Neural cell (in vitro differentiated cells): ENCODE measurements at regions not wholly inside any gene's neighbourhood (a gene's known extent, or its start where the extent isn't known, plus 50 kb on each side); places are given as distances from the start of the nearest gene placed in this dataset.
"Not testable (repeated sequence)": the region's sequence is repeated elsewhere in the genome, so short reads cannot be mapped to it uniquely, and the experiment has no call there.

Source experiments
- H2AFZ ChIP-seq: fragments of 200-600, 300-800 bp; sonication (generic), shearing (Covaris generic); 2 replicates; pipeline ENCODE4 v1.6.0; 2014; ENCODE audit warnings: low read depth, mild to moderate bottlenecking, antibody characterized with exemption, low read length, moderate library complexity
- H3F3A ChIP-seq: fragments of 200-600 bp; shearing (Covaris generic); 2 replicates; pipeline ENCODE4 v1.6.1; 2016; ENCODE audit warnings: mild to moderate bottlenecking, moderate library complexity, mixed read lengths, antibody characterized with exemption, low read length; ENCODE audit not compliant: insufficient read depth, poor library complexity, severe bottlenecking
- H3K27ac ChIP-seq: fragments of 200-600, 300-800 bp; sonication (generic), shearing (Covaris generic); 2 replicates; pipeline ENCODE4 v1.5.1; 2014; ENCODE audit warnings: mild to moderate bottlenecking, low read length, moderate library complexity
- H3K27me3 ChIP-seq: fragments of 300-800, 200-600 bp; sonication (generic), shearing (Covaris generic); 2 replicates; pipeline ENCODE4 v1.6.0; 2014; ENCODE audit warnings: mild to moderate bottlenecking, low read depth, low read length, moderate library complexity; ENCODE audit not compliant: insufficient read depth
- H3K36me3 ChIP-seq: fragments of 300-800, 200-600 bp; sonication (generic), shearing (Covaris generic); 2 replicates; pipeline ENCODE4 v1.5.1; 2014; ENCODE audit warnings: mild to moderate bottlenecking, antibody characterized with exemption, low read length, moderate library complexity; ENCODE audit not compliant: insufficient read depth
- H3K4me2 ChIP-seq: fragments of 300-800, 200-600 bp; sonication (generic), shearing (Covaris generic); 2 replicates; pipeline ENCODE4 v1.6.0; 2014; ENCODE audit warnings: mild to moderate bottlenecking, low read length
- H3K4me3 ChIP-seq: fragments of 300-800, 200-600 bp; sonication (generic), shearing (Covaris generic); 2 replicates; pipeline ENCODE4 v1.5.1; 2014; ENCODE audit warnings: mild to moderate bottlenecking, low read length, moderate library complexity
- H3K79me2 ChIP-seq: fragments of 200-600 bp; shearing (Covaris generic); replicated peaks from 2 replicates; pipeline ENCODE4 v1.6.0; 2014; ENCODE audit warnings: mild to moderate bottlenecking, low read length, moderate library complexity; ENCODE audit not compliant: insufficient read depth
- H3K9ac ChIP-seq: fragments of 300-800, 200-600 bp; sonication (generic), shearing (Covaris generic); 2 replicates; pipeline ENCODE4 v1.6.1; 2016; ENCODE audit warnings: mild to moderate bottlenecking, low read length, mixed read lengths
- H3K9me2 ChIP-seq: fragments of 200-600 bp; shearing (Covaris generic); 2 replicates; pipeline ENCODE4 v1.6.1; 2016; ENCODE audit warnings: mild to moderate bottlenecking, low read length, mixed read lengths; ENCODE audit not compliant: insufficient read depth
- H3K9me3 ChIP-seq: fragments of 200-600, 300-800 bp; sonication (generic), shearing (Covaris generic); 2 replicates; pipeline ENCODE4 v1.6.1; 2016; ENCODE audit warnings: mild to moderate bottlenecking, mixed run types, low read length, moderate library complexity, mixed read lengths
- H4K20me1 ChIP-seq: fragments of 200-600 bp; shearing (Covaris generic); 2 replicates; pipeline ENCODE4 v1.6.1; 2016; ENCODE audit warnings: mild to moderate bottlenecking, mixed run types; ENCODE audit not compliant: insufficient read depth
- EP300 ChIP-seq: fragments of 450-650 bp; conservative IDR thresholded peaks from 2 replicates; pipeline ENCODE4 v1.6.1; 2014; ENCODE audit warnings: antibody characterized with exemption, mild to moderate bottlenecking, moderate library complexity; ENCODE audit not compliant: poor library complexity, severe bottlenecking
- EZH2 ChIP-seq: fragments of 200-600, 300-800 bp; shearing (Covaris generic), sonication (generic); IDR thresholded peaks from 2 replicates; pipeline ENCODE4 v1.6.1; 2014; ENCODE audit warnings: antibody characterized with exemption, low read length, borderline replicate concordance, mild to moderate bottlenecking; ENCODE audit not compliant: insufficient read depth, poor library complexity, severe bottlenecking
- MXI1 ChIP-seq: fragments of 450-650 bp; conservative IDR thresholded peaks from 2 replicates; pipeline ENCODE4 v1.6.1; 2014; ENCODE audit warnings: antibody characterized with exemption, mild to moderate bottlenecking; ENCODE audit not compliant: poor library complexity, severe bottlenecking
- POLR2AphosphoS5 ChIP-seq: IDR thresholded peaks from 2 replicates; pipeline ENCODE4 v1.6.1; 2012
- RAD21 ChIP-seq: fragments of 450-650 bp; conservative IDR thresholded peaks from 2 replicates; pipeline ENCODE4 v1.6.1; 2014; ENCODE audit warnings: antibody characterized with exemption, mild to moderate bottlenecking, moderate library complexity
- SMC3 ChIP-seq: fragments of 450-650 bp; conservative IDR thresholded peaks from 2 replicates; pipeline ENCODE4 v1.6.1; 2014; ENCODE audit warnings: antibody characterized with exemption, mild to moderate bottlenecking, moderate library complexity; ENCODE audit not compliant: poor library complexity
- TAF1 ChIP-seq: IDR thresholded peaks from 2 replicates; pipeline ENCODE4 v1.6.1; 2012; ENCODE audit warnings: low read depth
- TF ChIP-seq, protein P1 (sequence below): fragments of 450-650 bp; IDR thresholded peaks from 2 replicates; pipeline ENCODE4 v1.5.1; 2014; ENCODE audit warnings: antibody characterized with exemption, mild to moderate bottlenecking, moderate library complexity; ENCODE audit not compliant: poor library complexity, severe bottlenecking
- TF ChIP-seq, protein P2 (sequence below): IDR thresholded peaks from 2 replicates; pipeline ENCODE4 v1.6.1; 2012; ENCODE audit warnings: borderline replicate concordance

DNA sequence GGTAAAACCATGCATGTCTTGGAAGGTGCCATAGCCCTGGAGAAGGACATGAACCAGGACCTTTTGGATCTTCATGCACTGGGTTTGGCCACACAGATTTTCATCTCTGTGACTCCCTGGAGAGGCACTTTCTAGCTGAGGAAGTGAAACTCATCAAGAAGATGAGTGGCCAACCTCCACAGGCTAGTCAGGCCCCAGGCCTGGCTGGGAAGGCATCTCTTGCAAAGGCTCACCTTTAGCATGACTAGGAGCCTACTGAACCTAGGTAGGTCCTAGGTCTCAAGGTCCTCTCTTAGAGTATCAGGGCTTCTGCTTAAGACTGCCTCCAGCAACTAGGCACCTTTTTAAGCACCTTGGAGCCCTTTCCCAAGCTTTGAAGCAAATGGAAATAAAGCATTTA is 1448.7 kb upstream of the ACO1 start:
- Histone ChIP-seq H3K9me3 (no peaks in the 10 kb centered on the region), H3K9me2 (no peaks in the 10 kb centered on the region), H3F3A (no peaks in the 10 kb centered on the region), H3K4me2 (no peak overlapping the region), H3K9ac (no peak overlapping the region), H3K27ac (no peak overlapping the region), H3K27me3 (no peaks in the 10 kb centered on the region), H3K4me3 (no peak overlapping the region), H3K36me3 (no peaks in the 10 kb centered on the region), H2AFZ (no peak overlapping the region), H4K20me1 (no peaks in the 10 kb centered on the region), H3K79me2 (no peaks in the 10 kb centered on the region)
- TF ChIP-seq SMC3, result no peak
- no peak for TF ChIP-seq RAD21
- TF ChIP-seq EZH2, result no peak
- no peak for TF ChIP-seq MXI1
- TF ChIP-seq, protein P1, sequence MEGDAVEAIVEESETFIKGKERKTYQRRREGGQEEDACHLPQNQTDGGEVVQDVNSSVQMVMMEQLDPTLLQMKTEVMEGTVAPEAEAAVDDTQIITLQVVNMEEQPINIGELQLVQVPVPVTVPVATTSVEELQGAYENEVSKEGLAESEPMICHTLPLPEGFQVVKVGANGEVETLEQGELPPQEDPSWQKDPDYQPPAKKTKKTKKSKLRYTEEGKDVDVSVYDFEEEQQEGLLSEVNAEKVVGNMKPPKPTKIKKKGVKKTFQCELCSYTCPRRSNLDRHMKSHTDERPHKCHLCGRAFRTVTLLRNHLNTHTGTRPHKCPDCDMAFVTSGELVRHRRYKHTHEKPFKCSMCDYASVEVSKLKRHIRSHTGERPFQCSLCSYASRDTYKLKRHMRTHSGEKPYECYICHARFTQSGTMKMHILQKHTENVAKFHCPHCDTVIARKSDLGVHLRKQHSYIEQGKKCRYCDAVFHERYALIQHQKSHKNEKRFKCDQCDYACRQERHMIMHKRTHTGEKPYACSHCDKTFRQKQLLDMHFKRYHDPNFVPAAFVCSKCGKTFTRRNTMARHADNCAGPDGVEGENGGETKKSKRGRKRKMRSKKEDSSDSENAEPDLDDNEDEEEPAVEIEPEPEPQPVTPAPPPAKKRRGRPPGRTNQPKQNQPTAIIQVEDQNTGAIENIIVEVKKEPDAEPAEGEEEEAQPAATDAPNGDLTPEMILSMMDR, result no peak
- no peak for TF ChIP-seq POLR2AphosphoS5
- no peak for TF ChIP-seq TAF1
- TF ChIP-seq EP300, result no peak
- TF ChIP-seq, protein P2, sequence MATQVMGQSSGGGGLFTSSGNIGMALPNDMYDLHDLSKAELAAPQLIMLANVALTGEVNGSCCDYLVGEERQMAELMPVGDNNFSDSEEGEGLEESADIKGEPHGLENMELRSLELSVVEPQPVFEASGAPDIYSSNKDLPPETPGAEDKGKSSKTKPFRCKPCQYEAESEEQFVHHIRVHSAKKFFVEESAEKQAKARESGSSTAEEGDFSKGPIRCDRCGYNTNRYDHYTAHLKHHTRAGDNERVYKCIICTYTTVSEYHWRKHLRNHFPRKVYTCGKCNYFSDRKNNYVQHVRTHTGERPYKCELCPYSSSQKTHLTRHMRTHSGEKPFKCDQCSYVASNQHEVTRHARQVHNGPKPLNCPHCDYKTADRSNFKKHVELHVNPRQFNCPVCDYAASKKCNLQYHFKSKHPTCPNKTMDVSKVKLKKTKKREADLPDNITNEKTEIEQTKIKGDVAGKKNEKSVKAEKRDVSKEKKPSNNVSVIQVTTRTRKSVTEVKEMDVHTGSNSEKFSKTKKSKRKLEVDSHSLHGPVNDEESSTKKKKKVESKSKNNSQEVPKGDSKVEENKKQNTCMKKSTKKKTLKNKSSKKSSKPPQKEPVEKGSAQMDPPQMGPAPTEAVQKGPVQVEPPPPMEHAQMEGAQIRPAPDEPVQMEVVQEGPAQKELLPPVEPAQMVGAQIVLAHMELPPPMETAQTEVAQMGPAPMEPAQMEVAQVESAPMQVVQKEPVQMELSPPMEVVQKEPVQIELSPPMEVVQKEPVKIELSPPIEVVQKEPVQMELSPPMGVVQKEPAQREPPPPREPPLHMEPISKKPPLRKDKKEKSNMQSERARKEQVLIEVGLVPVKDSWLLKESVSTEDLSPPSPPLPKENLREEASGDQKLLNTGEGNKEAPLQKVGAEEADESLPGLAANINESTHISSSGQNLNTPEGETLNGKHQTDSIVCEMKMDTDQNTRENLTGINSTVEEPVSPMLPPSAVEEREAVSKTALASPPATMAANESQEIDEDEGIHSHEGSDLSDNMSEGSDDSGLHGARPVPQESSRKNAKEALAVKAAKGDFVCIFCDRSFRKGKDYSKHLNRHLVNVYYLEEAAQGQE, result no peak

DNA sequence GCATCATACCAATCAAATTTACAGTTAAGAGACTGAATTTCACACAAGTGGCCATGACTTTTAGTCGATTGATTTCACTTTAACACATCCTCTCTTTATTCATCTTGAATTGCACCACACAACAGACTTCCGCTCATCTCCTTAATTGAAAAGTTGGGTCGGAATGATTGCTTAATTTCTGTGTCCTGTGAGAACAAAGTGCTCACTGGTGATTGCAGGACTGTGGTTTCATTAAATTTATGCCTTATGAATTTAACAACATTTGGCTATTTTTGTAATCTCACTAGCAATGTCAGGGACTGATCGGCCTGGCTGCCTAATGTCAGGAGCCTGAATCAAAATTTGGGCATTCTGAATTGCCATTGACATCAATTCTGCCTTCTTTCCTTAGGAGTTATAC is 1447.3 kb upstream of the ACO1 start:
- TF ChIP-seq POLR2AphosphoS5, result no peak
- TF ChIP-seq, protein P2, result no peak
- TF ChIP-seq, protein P1, result no peak
- TF ChIP-seq TAF1, result no peak
- TF ChIP-seq MXI1, result no peak
- TF ChIP-seq EP300, result no peak
- TF ChIP-seq EZH2, result no peak
- TF ChIP-seq SMC3, result no peak
- no peak for TF ChIP-seq RAD21
- Histone ChIP-seq H3K27me3 (no peaks in the 10 kb centered on the region), H3K9ac (no peak overlapping the region), H3K4me3 (no peak overlapping the region), H3F3A (no peaks in the 10 kb centered on the region), H3K9me2 (no peaks in the 10 kb centered on the region), H3K9me3 (no peaks in the 10 kb centered on the region), H3K36me3 (no peaks in the 10 kb centered on the region), H3K27ac (no peak overlapping the region), H4K20me1 (no peaks in the 10 kb centered on the region), H3K79me2 (no peaks in the 10 kb centered on the region), H2AFZ (no peak overlapping the region), H3K4me2 (no peak overlapping the region)

DNA sequence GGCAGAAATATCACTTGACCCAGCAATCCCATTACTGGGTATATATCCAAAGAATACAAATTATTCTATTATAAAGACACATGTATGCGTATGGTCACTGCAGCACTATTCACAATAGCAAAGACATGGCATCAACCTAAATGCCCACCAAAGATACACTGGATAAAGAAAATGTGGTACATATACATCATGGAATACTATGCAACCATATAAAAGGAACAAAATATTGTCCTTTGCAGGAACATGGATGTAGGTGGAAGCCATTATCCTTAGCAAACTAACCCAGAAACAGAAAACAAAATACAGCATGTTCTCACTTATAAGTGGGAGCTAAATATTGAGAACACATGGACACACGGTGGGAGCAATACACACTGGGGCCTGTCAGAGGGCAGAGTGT is 1441.6 kb upstream of the ACO1 start:
- not testable (repeated sequence) for H3F3A ChIP-seq, H3K9ac ChIP-seq, H2AFZ ChIP-seq, H3K36me3 ChIP-seq, H3K27ac ChIP-seq, H3K9me2 ChIP-seq, H3K9me3 ChIP-seq, H3K4me2 ChIP-seq, H3K79me2 ChIP-seq, H3K27me3 ChIP-seq, H3K4me3 ChIP-seq, H4K20me1 ChIP-seq
